ENCODE measurements at regions not wholly inside any gene's neighbourhood (a gene's known extent, or its start where the extent isn't known, plus 50 kb on each side); places are given as distances from the start of the nearest gene placed in this dataset.
A peak's percentile ranks its signal among the peaks of the same experiment; 100 is the strongest.

- no peak for DNase-seq
These were observed 144.5 kb upstream of the DCN start for GRCh38 chr12:91327131-91327530.

- DNase-seq = peak; percentile 57
These were observed 143.7 kb upstream of the DCN start for GRCh38 chr12:91326058-91327027.

DNA sequence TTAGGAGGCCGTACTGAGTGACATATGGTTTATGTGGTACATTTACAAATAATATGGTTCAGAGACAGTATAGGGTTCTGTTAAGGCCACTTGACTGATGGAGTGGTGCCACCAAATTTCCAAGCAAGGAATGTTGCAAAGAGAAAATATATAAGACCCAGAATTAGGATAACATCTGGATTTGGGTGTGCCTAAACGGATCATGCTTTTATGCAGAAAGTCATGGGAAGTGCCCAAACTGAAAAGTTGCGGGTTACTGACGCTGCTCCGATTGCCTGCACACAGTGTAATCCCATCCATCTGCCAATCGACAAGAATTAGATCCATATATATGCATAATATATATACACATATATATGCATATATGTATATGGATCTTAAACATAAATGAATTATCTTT lies 138.4 kb upstream of the DCN start:
- DNase-seq = no peak

- no peak for DNase-seq
These were observed 136.6 kb upstream of the DCN start for GRCh38 chr12:91319071-91319760.

DNA sequence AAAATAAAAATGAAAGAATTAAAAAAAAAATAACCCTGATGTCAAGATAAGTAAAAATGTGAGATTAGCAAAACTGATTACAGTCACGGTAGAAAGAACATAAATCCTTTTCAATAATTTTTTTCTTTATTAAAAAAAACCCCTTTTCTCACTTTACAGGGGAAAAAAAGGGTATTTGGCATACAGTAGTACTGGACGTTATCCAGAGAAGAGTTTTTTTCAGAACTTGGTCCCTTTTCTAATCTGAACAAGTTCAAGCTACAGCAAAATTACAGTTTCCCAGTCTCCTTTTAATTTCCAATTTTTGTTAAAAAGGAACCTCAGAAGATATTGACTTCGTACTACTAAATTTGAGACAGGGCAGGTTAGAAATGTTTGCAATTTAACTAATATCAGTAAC lies 134.7 kb upstream of the DCN start:
- DNase-seq = no peak

DNA sequence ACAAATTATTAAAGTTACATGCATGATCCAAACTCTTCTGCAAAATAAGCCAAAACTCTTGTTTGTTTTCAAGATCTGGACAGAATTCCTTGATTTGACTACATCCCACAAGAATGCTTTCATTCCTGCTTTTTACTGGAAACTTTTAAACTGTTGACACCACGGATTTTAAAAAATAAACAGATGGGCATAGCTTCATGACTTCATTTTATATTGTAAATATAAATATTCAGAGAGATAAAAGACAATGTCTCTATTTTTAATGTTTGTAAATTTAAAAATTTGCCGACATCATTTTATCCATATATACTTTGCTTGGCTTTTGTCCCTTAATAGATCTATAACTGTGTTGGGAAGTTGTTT lies 134.3 kb upstream of the DCN start:
- DNase-seq = no peak

GRCh38 chr12:91316161-91316906 lies 133.7 kb upstream of the DCN start:
- DNase-seq = no peak

DNA sequence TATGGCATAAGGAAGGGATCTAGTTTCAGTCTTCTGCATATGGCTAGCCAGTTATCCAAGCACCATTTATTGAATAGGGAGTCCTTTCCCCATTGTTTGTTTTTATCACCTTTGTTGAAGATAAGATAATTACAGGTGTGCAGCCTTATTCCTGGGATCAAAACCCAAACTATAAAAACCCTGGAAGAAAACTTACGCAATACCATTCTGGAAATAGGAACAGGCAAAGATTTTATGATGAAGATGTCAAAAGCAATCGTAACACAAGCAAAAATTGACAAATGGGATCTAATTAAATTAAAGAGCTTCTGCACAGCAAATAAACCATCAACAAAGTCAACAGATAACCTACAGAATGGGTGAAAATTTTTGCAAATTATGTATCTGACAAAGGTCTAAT lies 128.5 kb upstream of the DCN start:
- no peak for DNase-seq

DNA sequence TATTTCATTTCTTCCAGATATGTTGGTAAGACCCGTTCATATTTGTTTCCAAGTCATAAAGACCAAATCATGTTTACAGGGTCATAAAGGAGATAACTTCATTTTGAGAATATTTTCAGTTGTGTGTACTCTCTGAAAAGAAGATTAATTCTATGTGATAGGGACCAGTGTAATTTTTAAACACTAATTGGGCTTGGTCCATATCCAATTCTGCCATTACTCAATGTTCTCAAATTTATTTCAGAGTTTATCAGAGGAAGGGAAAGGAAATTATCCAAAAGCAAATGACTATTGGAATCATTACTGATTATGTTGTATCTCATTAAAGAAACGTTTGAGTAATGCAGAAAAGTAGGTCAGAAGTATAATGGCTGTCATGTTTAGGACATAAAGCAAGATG lies 126.8 kb upstream of the DCN start:
- no peak for DNase-seq

GRCh38 chr12:91307957-91308670 lies 125.5 kb upstream of the DCN start:
- no peak for DNase-seq

DNA sequence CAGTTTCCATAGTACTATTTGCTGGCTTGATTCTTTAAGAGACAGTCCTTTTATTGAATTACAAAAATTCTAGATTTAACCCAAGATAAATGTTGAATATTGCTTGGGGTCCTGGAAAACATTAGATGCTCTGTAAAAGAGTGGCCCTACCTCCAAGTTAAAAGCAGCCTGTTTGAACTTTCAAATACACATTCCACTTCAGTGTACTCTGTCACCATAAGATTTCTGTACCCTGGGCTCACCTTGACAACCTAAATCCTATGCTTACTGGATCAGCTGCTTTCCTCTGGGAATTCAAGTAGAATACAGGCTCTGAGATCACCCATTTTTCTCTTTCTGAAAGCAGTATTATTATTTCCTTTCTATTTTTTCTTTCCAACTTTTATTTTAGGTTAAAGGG lies 107.7 kb upstream of the DCN start:
- DNase-seq = no peak

GRCh38 chr12:91289906-91290305 lies 107.3 kb upstream of the DCN start:
- DNase-seq = no peak

DNA sequence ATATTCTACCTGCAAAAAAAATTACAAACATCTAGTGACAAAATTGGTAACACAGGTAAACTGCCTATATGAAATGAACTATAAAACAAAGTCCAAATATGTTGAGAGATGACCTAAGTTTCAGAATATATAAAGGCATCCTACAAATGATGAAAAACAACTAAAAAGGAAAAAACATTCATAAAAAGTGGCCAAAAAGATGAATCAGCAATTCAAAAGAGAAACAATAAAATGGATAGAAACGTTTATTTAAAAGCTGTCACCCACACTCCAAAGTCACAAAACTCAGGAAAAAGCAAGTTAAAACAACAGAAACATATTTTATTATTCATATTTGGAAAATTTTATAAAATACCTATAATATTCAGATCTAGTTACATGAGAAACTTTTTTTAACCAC lies 106.5 kb upstream of the DCN start:
- DNase-seq = no peak

GRCh38 chr12:91287753-91288152 lies 105.1 kb upstream of the DCN start:
- DNase-seq = no peak

GRCh38 chr12:91278126-91278525 lies 95.5 kb upstream of the DCN start:
- no peak for DNase-seq

- no peak for DNase-seq
These were observed 93.9 kb upstream of the DCN start for GRCh38 chr12:91276509-91276908.

DNA sequence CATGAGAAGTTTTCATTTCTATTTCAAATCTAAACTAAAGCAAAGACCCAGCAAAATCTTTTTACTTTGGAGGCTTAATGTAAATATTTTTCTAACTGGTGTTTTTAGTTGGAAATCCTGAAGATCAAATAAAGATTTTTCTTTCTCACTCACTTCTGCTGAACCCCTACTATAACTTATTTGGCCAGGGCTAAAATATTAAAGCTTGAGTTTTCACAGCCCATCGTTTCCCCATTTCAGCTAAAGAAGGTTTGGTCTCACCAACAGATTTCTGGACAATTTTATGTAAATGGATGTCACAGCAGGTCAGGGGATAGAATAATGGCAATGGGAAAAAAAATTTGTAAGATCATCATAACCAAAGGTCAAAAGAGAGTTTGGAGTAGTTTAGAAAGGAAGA lies 92.7 kb upstream of the DCN start:
- DNase-seq = no peak

- DNase-seq = no peak
These were observed 92.3 kb upstream of the DCN start for GRCh38 chr12:91274916-91275315.

- DNase-seq = no peak
These were observed 90.9 kb upstream of the DCN start for GRCh38 chr12:91273560-91273959.

DNA sequence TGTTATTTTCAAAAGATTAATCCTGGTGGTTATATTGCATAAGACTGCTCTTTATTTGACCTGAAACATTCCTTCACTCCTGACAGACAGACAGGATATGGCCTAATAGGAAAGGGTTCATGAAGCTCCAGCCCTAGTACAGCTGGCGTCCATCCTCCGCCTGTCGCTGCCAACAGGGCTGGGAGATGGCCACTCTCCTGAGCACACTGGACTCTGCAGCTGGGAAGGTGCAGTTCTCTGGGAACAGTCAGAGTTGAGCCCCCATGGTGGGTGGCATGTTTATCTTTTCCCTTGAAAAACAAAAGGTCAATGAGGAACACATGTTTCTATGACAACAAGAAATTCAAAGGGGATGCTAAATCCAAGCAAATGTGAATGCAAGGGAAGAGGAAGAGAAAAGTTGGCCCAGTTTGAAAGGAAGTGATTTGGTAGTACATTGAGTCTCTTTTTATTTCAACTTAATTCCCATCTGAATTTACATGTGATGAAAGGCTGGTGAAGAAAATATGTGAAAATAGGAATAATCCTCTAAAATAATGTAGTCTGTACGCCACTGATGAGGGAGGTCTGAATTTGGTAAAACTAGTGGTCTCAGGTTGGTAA lies 89.9 kb upstream of the DCN start:
- DNase-seq = no peak

DNA sequence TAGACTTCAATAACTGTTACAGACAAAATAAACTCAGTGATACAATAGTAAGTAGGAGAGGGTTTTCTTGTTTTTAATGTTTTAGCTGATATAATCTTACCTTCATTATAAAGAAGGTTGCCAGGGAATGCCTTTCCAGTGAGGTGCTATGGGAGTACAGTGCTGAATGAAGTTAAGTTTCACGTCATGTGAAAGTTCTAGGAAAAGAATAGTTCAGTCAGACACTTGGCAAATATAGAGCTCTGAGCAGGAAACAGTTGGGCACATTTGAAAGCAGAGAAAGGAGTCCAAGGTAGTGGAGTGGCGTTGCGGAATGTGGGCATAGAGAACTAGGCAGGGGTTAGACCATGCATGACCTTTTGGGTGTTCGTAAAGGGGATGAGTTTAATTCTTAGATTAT lies 88.6 kb upstream of the DCN start:
- DNase-seq = no peak

DNA sequence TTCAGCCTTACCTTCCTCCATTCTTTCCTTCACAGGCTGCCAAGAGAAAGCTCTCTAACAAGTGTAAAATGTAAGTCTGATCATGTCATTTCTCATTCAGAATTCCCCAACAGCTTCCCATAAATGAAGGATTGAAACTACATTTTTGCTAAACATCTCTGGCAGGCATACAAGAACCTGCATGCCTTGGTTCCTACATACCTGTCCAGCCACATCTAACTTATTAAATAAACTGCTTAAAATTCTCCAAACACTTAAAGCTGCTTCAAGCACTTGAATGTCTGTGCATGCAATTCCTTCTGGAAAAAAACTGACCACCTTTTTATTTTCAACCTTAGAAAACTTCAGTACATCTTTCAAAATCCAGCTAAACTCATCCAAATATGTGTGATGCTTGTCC lies 84.4 kb upstream of the DCN start:
- DNase-seq = no peak

DNA sequence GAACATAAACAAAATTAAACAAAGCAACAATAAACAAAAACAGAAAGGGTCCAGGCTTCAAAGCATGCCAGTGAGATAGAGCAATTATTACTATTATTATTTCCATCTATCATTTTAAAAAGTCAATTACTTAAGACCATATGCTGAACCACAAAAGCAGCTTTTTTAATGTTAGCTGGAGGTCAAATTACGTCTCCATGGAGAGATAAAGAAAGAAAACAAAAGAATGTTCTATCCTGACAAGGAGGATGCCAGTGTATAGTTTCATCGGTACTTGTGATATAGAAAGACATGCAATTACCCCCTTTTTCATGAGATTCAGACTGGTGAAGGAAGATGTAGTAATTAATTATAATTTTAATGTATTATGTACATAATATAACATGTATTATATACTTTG lies 81.6 kb upstream of the DCN start:
- DNase-seq = no peak
